Activated CD8-positive, alpha-beta memory T cell treated with anti-CD3 and anti-CD28 coated beads, Interleukin-2, amount 50 U/mL, for 24 hours (primary cell): ENCODE measurements at regions not wholly inside any gene's neighbourhood (a gene's known extent, or its start where the extent isn't known, plus 50 kb on each side); places are given as distances from the start of the nearest gene placed in this dataset.
"Not testable (repeated sequence)": the region's sequence is repeated elsewhere in the genome, so short reads cannot be mapped to it uniquely, and the experiment has no call there.

Experiments
- DNase-seq: peaks from one replicate; pipeline ENCODE4 v3.0.0-alpha.2; 2020; ENCODE audit errors: extremely low read depth

GRCh38 chr7:65251851-65252620 lies 121.6 kb upstream of the ZNF92 start:
- no peak for DNase-seq

- DNase-seq = no peak
Observed at GRCh38 chr7:65250697-65251395, 122.8 kb upstream of the ZNF92 start.

DNA sequence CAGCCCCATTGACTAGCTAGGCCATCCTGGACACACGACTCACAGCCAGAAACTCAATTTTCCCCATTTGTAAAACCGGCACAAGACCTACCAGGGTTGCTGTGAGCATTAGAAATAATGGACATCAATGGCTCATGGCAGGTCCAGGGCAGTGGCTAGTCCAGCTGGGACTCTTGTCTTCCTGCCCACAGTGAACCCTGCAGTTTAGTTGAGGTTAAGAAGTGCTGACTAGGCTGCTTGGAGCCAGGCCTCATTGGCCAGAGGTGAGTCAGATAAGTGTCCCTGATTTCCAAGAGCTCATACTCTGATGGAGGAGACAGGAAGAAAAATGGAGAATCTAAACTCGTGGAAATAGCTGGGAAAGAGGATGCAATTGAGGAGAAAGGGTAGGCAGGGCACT lies 123.4 kb upstream of the ZNF92 start:
- no peak for DNase-seq

- DNase-seq = no peak
Observed at GRCh38 chr7:65247491-65247890, 126.2 kb upstream of the ZNF92 start.

GRCh38 chr7:65239707-65240352 lies 133.8 kb upstream of the ZNF92 start:
- no peak for DNase-seq

GRCh38 chr7:65239324-65239706 lies 134.3 kb upstream of the ZNF92 start:
- DNase-seq = no peak

GRCh38 chr7:65238785-65239184 lies 134.9 kb upstream of the ZNF92 start:
- no peak for DNase-seq

DNA sequence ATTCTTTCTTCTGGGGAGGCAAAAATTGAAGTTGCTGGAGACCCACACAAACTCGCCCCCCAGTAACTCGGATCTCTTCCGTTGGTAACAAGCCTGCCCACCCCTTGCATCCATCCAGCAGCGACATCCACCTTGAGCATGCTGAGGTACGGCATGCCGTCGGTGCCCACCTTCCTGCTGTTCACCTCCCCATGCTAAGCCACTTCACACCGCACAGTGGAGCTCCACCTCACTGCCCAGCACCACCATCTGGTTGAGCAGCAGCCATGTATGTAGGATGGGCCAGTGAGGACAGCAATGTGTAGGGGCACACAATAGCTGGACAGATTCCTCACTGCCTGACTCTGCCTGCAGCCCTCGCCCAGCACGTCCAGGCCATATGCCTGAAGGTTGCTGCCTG lies 138.1 kb upstream of the ZNF92 start:
- DNase-seq = no peak

DNA sequence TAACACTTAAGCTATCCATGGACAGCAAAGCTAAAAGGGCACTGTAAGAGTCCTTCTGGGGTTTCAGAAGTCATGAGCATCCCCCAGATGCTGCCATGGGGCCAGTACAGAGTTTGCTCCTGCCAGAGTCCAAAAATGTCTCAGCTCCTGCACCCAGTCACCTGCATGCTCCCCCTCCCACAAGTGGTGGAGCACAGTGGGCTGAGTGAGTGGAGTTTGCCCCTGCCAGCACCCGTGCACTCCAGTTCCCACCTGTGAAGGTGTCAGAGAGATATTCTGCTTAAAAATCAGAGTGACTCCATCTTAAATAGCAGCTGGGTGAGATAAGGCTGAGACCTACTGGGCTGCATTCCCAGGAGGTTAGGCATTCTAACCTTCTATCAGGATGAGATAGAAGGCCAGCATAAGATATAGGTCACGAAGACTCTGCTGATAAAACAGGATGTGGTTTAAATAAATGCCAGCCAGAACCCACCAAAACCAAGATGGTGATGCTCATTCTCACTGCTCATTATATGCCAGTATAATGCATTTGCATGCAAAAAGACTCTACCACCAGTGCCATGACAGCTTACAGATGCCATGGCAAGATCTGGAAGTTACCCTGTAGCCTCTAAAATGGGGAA lies 140.1 kb upstream of the ZNF92 start:
- no peak for DNase-seq

DNA sequence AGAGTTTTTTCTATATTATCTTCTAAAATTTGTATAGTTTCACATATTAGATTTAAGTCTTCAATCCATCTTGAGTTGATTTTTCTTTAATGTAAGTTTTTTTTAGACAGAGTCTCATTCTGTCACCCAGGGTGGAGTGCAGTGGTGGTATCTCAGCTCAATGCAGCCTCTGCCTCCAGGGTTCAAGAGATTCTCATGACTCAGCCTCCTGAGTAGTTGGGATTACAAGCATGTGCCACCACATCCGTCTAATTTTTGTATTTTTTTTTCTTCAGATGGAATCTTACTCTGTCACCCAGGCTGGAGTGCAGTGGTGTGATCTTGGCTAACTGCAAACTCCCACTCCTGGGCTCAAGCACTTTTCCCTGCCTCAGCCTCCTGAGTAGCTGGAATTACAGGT lies 143.4 kb upstream of the ZNF92 start:
- DNase-seq = no peak

GRCh38 chr7:65225422-65226006 lies 148.1 kb upstream of the ZNF92 start:
- no peak for DNase-seq

GRCh38 chr7:65222655-65223054 lies 151.0 kb upstream of the ZNF92 start:
- DNase-seq = no peak

DNA sequence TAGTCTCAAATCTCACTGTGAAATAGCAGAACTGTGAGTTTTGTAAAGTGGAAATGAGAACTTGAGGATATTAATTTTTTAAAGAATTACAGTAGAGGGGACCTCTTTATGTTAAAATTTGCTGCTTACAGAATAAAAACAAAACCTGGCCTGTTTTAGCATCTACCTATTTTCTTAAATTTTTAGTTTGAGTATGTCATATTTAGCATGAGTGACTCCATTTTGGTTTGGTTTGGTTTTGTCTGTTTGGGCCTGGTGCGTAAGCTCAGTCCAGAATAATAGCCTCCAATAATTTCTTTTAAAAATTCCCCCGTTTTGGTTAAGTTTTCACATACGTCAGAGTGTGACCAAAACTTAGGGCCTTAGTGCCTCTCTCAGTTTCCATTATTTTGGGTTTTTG lies 152.0 kb upstream of the ZNF92 start:
- no peak for DNase-seq

GRCh38 chr7:65219623-65220022 lies 154.0 kb upstream of the ZNF92 start:
- no peak for DNase-seq

GRCh38 chr7:65216469-65216868 lies 157.2 kb upstream of the ZNF92 start:
- no peak for DNase-seq

DNA sequence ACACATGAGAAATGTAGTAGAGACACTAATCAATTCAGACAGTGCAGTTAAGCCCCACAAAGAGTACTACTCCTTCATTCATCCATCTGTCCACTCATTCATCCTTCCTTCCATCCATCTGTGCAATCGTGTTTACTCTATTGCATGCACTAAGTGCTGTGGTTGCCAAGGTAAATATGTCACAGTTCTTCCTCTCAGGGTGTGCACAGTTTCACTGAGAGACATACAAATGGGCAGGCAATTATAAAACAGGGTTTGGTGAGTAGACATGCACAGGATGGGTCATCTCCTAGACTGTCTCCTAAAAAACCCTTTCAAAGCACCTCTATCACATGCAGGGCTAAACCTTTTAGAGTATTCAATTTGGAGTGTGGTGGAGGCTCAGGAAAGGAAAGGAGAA lies 160.4 kb upstream of the ZNF92 start:
- DNase-seq = not testable (repeated sequence)

DNA sequence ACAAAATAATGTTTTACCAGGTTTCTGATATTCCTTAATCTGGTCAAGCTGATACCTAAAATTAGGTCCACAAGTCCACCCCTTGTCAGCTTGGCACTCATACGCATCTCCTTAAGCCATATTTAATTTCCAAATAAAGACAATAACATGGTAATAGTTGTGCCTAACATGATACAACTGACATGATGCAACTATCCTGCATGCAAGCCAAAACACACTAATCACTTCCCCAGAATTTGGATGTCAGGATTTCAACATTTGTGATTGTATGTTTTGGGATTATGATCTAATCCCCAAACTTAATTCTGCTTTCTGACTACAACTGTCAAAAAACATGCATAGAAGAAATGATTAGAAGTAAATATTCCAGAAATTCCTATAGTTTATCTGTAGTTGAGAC lies 174.4 kb upstream of the ZNF92 start:
- DNase-seq = not testable (repeated sequence)

GRCh38 chr7:65193334-65194058 lies 180.2 kb upstream of the ZNF92 start:
- not testable (repeated sequence) for DNase-seq

- DNase-seq = not testable (repeated sequence)
Observed at GRCh38 chr7:65177041-65177440, 170.6 kb upstream of the ERV3-1 start.

GRCh38 chr7:65150105-65150504 lies 143.6 kb upstream of the ERV3-1 start:
- not testable (repeated sequence) for DNase-seq
